ENCODE measurements at regions not wholly inside any gene's neighbourhood (a gene's known extent, or its start where the extent isn't known, plus 50 kb on each side); places are given as distances from the start of the nearest gene placed in this dataset.
"Not testable (repeated sequence)": the region's sequence is repeated elsewhere in the genome, so short reads cannot be mapped to it uniquely, and the experiment has no call there.

- no peak for DNase-seq
Measured at GRCh38 chr19:29048873-29049272, 164.1 kb downstream of the UQCRFS1 start.

GRCh38 chr19:29045679-29046254 lies 167.2 kb downstream of the UQCRFS1 start:
- no peak for DNase-seq

- DNase-seq: no peak
Measured at GRCh38 chr19:29044037-29044436, 168.9 kb downstream of the UQCRFS1 start.

- DNase-seq: no peak
Measured at GRCh38 chr19:29042450-29042849, 170.5 kb downstream of the UQCRFS1 start.

GRCh38 chr19:29040951-29041350 lies 172.0 kb downstream of the UQCRFS1 start:
- no peak for DNase-seq

- DNase-seq: no peak
Measured at GRCh38 chr19:29040292-29040691, 172.7 kb downstream of the UQCRFS1 start.

GRCh38 chr19:29039036-29039435 lies 173.9 kb downstream of the UQCRFS1 start:
- DNase-seq: not testable (repeated sequence)

GRCh38 chr19:29031216-29031615 lies 181.7 kb downstream of the UQCRFS1 start:
- DNase-seq: no peak

GRCh38 chr19:29029268-29029958 lies 183.5 kb downstream of the UQCRFS1 start:
- DNase-seq: peak; percentile 41

- no peak for DNase-seq
Measured at GRCh38 chr19:29022599-29022998, 190.4 kb downstream of the UQCRFS1 start.

- DNase-seq: no peak
Measured at GRCh38 chr19:29022165-29022564, 190.8 kb downstream of the UQCRFS1 start.

GRCh38 chr19:29021232-29021916 lies 191.6 kb downstream of the UQCRFS1 start:
- no peak for DNase-seq

- DNase-seq: no peak
Measured at GRCh38 chr19:29019403-29019802, 193.5 kb downstream of the UQCRFS1 start.

- no peak for DNase-seq
Measured at GRCh38 chr19:29018542-29018941, 194.4 kb downstream of the UQCRFS1 start.

GRCh38 chr19:29017788-29018187 lies 195.2 kb downstream of the UQCRFS1 start:
- no peak for DNase-seq

- DNase-seq: no peak
Measured at GRCh38 chr19:29016926-29017760, 195.8 kb downstream of the UQCRFS1 start.

GRCh38 chr19:29016353-29016752 lies 196.6 kb downstream of the UQCRFS1 start:
- no peak for DNase-seq

GRCh38 chr19:29015569-29015968 lies 197.4 kb downstream of the UQCRFS1 start:
- DNase-seq: no peak

GRCh38 chr19:29014857-29015436 lies 198.0 kb downstream of the UQCRFS1 start:
- DNase-seq: no peak

GRCh38 chr19:29013988-29014387 lies 199.0 kb downstream of the UQCRFS1 start:
- DNase-seq: no peak

- DNase-seq: no peak
Measured at GRCh38 chr19:29013325-29013724, 199.6 kb downstream of the UQCRFS1 start.

- no peak for DNase-seq
Measured at GRCh38 chr19:29012457-29012856, 200.5 kb downstream of the UQCRFS1 start.

GRCh38 chr19:29010276-29010675 lies 202.7 kb downstream of the UQCRFS1 start:
- DNase-seq: no peak
